ENCODE measurements at regions not wholly inside any gene's neighbourhood (a gene's known extent, or its start where the extent isn't known, plus 50 kb on each side); places are given as distances from the start of the nearest gene placed in this dataset.

- no peak overlapping the region for H3K4me3 ChIP-seq
- no peaks in the 10 kb centered on the region for H3K9me2 ChIP-seq (replicated peaks; ENCODE audit: insufficient read depth)
- H3K79me2 ChIP-seq, result no peaks in the 10 kb centered on the region
- H3K4me2 ChIP-seq, result no peak overlapping the region
- TF ChIP-seq CTCF (IDR thresholded peaks at IDR 0.05; ENCODE audit: poor library complexity) (no peak), EZH2 (IDR thresholded peaks at IDR 0.05; ENCODE audit: borderline replicate concordance) (no peak), EZH2phosphoT487 (IDR thresholded peaks at IDR 0.05; ENCODE audit: low read depth, severe bottlenecking, unreplicated experiment) (no peak)
- H2AFZ ChIP-seq, result no peak overlapping the region
- no peak overlapping the region for H3K27ac ChIP-seq
- H3K36me3 ChIP-seq (replicated peaks; ENCODE audit: insufficient read depth, low read depth), result no peaks in the 10 kb centered on the region
- no peak for DNase-seq (ENCODE audit: low spot score)
- no peaks in the 10 kb centered on the region for H3K9me3 ChIP-seq (ENCODE audit: low read depth)
- H3K27me3 ChIP-seq, result no peaks in the 10 kb centered on the region
- no peaks in the 10 kb centered on the region for H4K20me1 ChIP-seq (ENCODE audit: insufficient read depth, poor library complexity, severe bottlenecking)
- no peaks in the 10 kb centered on the region for H3K4me1 ChIP-seq (ENCODE audit: insufficient read depth)
Observed at GRCh38 chr3:99159220-99159762, 257.8 kb upstream of the DCBLD2 start.

- no peak overlapping the region for H3K4me2 ChIP-seq
- no peaks in the 10 kb centered on the region for H3K27me3 ChIP-seq
- DNase-seq (ENCODE audit: low spot score), result no peak
- no peaks in the 10 kb centered on the region for H3K9me2 ChIP-seq (replicated peaks; ENCODE audit: insufficient read depth)
- no peaks in the 10 kb centered on the region for H4K20me1 ChIP-seq (ENCODE audit: insufficient read depth, poor library complexity, severe bottlenecking)
- H3K4me3 ChIP-seq, result no peak overlapping the region
- H3K79me2 ChIP-seq, result no peaks in the 10 kb centered on the region
- H3K27ac ChIP-seq, result no peak overlapping the region
- H3K4me1 ChIP-seq (ENCODE audit: insufficient read depth), result no peaks in the 10 kb centered on the region
- TF ChIP-seq CTCF (IDR thresholded peaks at IDR 0.05; ENCODE audit: poor library complexity), result no peak
- TF ChIP-seq EZH2 (IDR thresholded peaks at IDR 0.05; ENCODE audit: borderline replicate concordance), result no peak
- no peak for TF ChIP-seq EZH2phosphoT487 (IDR thresholded peaks at IDR 0.05; ENCODE audit: low read depth, severe bottlenecking, unreplicated experiment)
- 87% methylated on average over 1 of the region's 1 CpG for WGBS (ENCODE audit: low lambda C conversion rate, missing lambda C conversion rate)
- H3K36me3 ChIP-seq (replicated peaks; ENCODE audit: insufficient read depth, low read depth), result no peaks in the 10 kb centered on the region
- H3K9me3 ChIP-seq (ENCODE audit: low read depth), result no peaks in the 10 kb centered on the region
- H2AFZ ChIP-seq, result no peak overlapping the region
Observed at GRCh38 chr3:99145031-99145430, 243.5 kb upstream of the DCBLD2 start.

GRCh38 chr3:99143493-99143892 is 242.0 kb upstream of the DCBLD2 start:
- Histone ChIP-seq H3K27me3 (no peaks in the 10 kb centered on the region), H3K79me2 (no peaks in the 10 kb centered on the region), H3K4me1 (ENCODE audit: insufficient read depth) (no peaks in the 10 kb centered on the region), H3K9me2 (replicated peaks; ENCODE audit: insufficient read depth) (no peaks in the 10 kb centered on the region), H4K20me1 (ENCODE audit: insufficient read depth, poor library complexity, severe bottlenecking) (no peaks in the 10 kb centered on the region), H3K36me3 (replicated peaks; ENCODE audit: insufficient read depth, low read depth) (no peaks in the 10 kb centered on the region), H2AFZ (no peak overlapping the region), H3K4me2 (no peak overlapping the region), H3K4me3 (no peak overlapping the region), H3K27ac (no peak overlapping the region), H3K9me3 (ENCODE audit: low read depth) (no peaks in the 10 kb centered on the region)
- 81% methylated on average over 3 of the region's 3 CpGs for WGBS (ENCODE audit: low lambda C conversion rate, missing lambda C conversion rate)
- no peak for TF ChIP-seq EZH2 (IDR thresholded peaks at IDR 0.05; ENCODE audit: borderline replicate concordance)
- TF ChIP-seq EZH2phosphoT487 (IDR thresholded peaks at IDR 0.05; ENCODE audit: low read depth, severe bottlenecking, unreplicated experiment), result no peak
- no peak for TF ChIP-seq CTCF (IDR thresholded peaks at IDR 0.05; ENCODE audit: poor library complexity)
- no peak for DNase-seq (ENCODE audit: low spot score)

GRCh38 chr3:99134986-99135385 is 233.5 kb upstream of the DCBLD2 start:
- DNase-seq (ENCODE audit: low spot score), result no peak
- H3K27ac ChIP-seq, result no peak overlapping the region
- H3K4me2 ChIP-seq, result no peak overlapping the region
- no peaks in the 10 kb centered on the region for H3K36me3 ChIP-seq (replicated peaks; ENCODE audit: insufficient read depth, low read depth)
- no peaks in the 10 kb centered on the region for H4K20me1 ChIP-seq (ENCODE audit: insufficient read depth, poor library complexity, severe bottlenecking)
- no peaks in the 10 kb centered on the region for H3K9me3 ChIP-seq (ENCODE audit: low read depth)
- no peaks in the 10 kb centered on the region for H3K4me1 ChIP-seq (ENCODE audit: insufficient read depth)
- no peak overlapping the region for H2AFZ ChIP-seq
- no peak for TF ChIP-seq EZH2 (IDR thresholded peaks at IDR 0.05; ENCODE audit: borderline replicate concordance)
- TF ChIP-seq CTCF (IDR thresholded peaks at IDR 0.05; ENCODE audit: poor library complexity), result no peak
- no peak for TF ChIP-seq EZH2phosphoT487 (IDR thresholded peaks at IDR 0.05; ENCODE audit: low read depth, severe bottlenecking, unreplicated experiment)
- H3K79me2 ChIP-seq, result no peaks in the 10 kb centered on the region
- no peak overlapping the region for H3K4me3 ChIP-seq
- no peaks in the 10 kb centered on the region for H3K9me2 ChIP-seq (replicated peaks; ENCODE audit: insufficient read depth)
- no peaks in the 10 kb centered on the region for H3K27me3 ChIP-seq
